Amniotic epithelial cell (primary cell): ENCODE measurements at regions not wholly inside any gene's neighbourhood (a gene's known extent, or its start where the extent isn't known, plus 50 kb on each side); places are given as distances from the start of the nearest gene placed in this dataset.
"Not testable (repeated sequence)": the region's sequence is repeated elsewhere in the genome, so short reads cannot be mapped to it uniquely, and the experiment has no call there.

Experiments used
- DNase-seq: peaks from one replicate; pipeline ENCODE4 v3.0.0-alpha.2; 2010; ENCODE audit warnings: low read depth

DNA sequence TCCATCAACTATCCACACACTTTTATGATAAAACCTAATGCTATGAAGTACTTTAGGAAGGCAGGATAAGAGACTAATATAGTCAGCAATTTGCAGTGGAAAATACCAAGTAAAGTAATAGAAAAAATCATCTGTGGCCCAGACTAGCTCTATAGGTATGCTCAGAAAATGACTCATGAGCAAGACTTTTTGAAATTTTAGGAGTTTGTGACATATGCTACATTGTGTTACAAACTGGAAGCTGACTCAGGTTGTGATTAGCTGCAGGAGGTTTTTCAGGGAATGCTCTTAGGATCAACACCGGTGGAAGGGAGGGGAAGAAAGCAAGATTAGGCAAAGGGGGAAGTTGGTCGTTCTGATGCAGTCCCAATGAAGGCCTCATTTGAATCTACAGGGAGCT is 56.1 kb downstream of the FEZF1 start:
- no peak for DNase-seq

DNA sequence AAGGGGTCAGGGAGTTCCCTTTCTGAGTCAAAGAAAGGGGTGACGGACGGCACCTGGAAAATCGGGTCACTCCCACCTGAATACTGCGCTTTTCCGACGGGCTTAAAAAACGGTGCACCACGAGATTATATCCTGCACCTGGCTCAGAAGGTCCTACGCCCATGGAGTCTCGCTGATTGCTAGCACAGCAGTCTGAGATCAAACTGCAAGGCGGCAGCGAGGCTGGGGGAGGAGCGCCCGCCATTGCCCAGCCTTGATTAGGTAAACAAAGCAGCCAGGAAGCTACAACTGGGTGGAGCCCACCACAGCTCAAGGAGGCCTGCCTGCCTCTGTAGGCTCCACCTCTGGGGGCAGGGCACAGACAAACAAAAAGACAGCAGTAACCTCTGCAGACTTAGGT is 65.8 kb downstream of the FEZF1 start:
- DNase-seq: not testable (repeated sequence)

DNA sequence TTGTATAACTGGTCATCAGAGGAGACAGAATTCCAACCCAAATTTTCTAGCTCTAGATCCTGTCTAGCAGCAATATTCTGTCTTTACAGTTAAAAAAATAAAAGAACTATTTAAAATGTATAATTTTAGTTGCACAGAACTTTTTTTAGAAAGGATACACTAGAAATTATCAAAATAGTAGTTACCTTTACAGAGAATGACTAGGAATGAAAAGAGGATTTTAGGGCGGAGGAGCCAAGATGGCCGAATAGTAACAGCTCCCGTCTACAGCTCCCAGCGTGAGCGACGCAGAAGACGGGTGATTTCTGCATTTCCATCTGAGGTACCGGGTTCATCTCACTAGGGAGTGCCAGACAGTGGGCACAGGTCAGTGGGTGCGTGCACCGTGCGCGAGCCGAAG is 66.3 kb downstream of the FEZF1 start:
- DNase-seq: not testable (repeated sequence)

DNA sequence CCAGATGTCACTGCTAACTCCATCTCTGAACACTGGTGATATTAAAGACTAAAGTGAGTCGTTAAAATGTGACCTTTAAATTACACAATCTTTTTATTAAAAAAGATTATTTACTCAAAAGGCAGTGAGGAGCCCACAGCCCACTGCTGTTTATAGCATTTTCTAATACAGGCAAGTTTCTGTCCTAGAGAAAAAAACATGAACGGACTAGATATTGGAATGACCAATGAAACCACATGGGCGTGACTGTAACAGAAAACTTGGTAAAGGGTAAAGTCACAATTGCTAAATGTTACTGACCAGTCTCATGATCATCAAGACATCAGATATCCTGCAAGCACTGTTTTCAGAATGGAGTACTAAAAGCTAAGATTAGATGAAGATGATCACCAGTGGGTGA is 78.7 kb downstream of the FEZF1 start:
- DNase-seq: no peak

DNA sequence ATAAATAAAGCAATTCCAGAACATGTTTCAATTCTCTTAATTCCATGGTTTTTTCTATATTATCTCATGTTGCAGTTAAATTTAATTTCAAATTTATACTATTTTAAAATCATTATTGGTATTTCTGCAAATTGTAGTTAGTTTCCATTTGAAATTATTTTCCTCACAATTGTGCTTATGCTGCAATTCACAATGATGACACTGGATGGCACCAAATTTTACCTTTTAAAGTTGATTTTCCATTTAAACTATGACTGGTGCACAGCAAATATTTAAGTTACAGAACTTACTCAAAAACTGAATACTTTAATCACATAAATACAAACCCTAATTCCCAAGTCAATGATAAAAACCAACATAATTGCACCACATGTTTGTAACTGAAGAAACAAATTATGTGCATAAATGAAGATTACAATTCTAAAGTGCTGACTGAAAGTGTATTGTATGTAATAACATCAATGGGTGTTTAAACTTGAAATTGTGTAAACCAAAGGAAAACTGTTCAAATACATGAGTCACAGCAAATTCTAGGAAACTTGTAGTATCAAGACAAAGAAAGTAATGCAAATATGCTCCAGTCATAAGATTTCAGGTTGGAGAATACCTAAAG is 75.3 kb upstream of the AASS start:
- DNase-seq: peak; percentile 23

DNA sequence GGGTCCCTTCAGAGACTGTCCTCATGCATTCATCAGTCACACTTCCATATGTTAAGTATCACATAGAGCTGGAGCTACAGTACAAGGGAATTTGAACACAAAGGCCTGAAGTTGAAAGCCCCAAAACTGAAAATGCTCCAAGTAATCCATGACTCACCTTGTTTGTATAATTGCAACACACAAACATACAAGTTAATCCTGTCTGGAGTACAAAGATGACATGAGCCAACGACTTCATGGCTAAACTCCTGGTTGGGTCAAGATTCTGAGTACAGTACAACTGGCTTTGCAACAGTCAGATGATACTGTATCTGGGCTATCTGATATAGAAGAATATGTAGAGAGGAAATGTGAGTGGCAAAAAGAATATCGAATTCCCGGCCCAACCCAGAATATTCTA is 73.1 kb upstream of the AASS start:
- peak; percentile 77 for DNase-seq

DNA sequence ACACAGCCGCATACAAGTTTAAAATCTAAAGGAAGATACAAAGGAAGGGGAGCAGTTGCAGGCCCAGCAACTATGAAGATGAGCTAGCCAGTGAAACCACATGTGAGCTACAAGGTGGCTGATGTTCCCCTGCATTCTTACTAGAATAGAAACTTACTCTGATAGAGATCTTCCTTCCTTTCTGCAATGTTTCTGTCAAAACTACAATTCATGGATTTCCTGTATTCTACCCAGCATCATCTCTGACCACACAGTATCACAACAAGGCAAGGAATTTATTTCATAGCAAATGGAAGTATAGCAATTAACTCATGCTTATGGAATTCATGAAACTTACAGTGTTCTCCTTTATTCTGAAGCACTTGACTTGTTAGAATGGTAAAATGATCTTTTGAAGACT is 68.7 kb upstream of the AASS start:
- DNase-seq: peak; percentile 61

DNA sequence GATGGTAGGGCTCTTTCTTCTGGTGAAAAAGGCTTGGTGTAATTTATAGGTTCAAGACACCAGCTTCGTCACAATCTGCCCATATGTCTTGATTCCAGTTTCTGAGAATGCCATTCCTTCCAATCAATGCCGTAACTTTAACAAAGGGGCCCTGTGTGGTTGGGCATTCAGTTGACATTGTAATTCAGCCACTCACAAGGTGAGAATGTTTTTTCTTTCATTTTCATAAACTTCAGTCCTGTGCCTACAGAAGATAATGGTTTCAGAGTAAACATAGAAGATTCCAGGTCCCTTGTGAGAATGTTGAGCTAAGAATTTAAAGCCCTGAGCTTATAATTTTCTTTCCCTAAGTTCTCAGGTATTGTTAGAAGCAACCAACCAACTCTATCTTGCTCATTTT is 67.3 kb upstream of the AASS start:
- no peak for DNase-seq

DNA sequence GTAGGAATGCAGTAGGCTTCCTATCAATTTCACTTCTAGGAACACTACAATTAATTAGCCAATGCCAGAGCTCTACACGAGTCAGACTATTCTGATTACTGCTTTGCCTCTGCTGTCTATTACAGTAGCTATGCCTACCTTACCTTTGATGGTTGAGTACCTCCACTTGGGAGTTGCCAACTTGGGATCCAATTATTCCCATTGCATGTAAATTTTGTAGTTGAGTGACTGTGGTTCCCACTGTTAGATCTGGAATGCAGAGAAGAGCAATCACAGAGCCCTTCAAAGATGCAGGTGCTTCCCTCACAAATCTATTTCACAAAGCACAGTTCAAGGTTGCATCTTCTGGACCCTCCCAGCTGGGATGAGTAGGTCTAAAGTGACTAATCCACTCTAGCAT is 62.9 kb upstream of the AASS start:
- DNase-seq: no peak

DNA sequence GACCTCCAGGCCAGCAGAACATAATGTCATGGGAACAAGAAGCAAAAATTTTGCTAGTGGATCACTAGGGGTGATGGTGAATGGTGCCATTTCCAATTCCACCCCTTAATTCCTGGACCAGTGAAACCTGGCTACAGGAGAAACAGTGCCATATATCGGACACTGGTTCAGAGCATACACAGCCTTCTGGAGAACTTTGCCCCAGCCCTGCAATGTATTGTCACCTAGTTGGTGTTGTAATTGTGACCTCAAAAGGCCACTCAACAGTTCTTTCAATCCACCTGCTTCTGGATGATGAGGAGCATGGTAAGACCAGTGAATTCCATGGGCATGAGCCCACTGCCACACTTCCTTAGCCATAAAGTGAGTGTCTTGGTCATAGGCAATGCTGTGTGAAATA is 59.8 kb upstream of the AASS start:
- DNase-seq: no peak

DNA sequence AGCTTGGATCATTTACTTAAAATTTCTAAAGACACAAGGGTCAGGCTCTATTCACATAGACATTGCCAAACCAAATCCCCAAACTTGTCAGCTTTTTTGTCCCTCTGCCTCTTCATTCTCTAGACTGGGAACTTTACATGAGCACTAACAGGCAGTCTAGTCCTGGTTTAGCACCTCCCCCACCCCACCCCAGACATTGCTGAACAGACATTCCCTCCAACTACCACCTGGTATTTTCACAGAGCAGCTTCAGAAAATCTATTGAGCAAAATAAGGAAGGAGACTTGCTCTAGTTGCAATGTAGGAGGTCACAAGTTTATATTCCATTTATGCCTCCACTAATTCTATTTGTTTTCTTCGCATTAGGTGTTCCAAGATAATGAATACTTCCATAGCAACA is 56.8 kb upstream of the AASS start:
- DNase-seq: no peak

DNA sequence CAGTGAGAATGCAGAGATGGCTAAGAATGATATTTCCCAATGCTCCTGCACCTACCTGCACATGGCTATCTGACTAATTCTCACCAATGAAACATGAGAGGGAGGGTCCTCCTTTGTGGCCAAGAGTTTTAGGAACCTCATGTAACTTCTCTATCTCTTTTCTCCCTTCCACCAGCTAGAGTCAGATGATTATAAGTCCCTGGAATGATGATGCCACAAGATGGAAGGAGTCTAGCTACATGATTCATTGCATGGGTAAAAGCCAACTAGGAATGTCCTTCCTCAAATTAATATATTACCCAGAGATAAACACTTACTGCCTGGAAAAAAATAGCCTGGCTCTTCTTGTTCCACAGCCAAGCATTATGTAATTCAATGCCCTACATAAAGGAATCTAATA is 55.1 kb upstream of the AASS start:
- peak; percentile 94 for DNase-seq

DNA sequence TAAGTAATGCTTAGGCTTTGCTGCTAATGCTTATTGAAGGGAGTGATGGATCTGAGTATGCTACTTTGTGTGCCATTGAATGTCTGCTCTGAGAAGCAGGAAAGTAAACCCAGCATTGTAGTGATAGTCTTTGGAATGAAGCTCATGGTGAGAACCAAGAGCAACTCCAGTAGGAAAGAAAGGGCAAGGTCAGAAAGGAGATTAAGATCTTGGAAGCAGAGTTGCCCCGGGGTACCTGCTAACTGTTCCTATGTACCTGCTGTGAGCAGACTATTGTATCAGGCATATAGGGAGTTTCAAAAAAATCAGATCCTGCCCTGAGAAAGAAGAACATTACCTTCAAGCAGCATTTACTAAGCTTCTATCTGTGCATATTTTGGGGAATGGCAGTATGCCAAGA is 54.5 kb upstream of the AASS start:
- no peak for DNase-seq
